HG02870 (cell line): ENCODE measurements at regions not wholly inside any gene's neighbourhood (a gene's known extent, or its start where the extent isn't known, plus 50 kb on each side); places are given as distances from the start of the nearest gene placed in this dataset.
"Not testable (repeated sequence)": the region's sequence is repeated elsewhere in the genome, so short reads cannot be mapped to it uniquely, and the experiment has no call there.

Source experiments
- ATAC-seq: cut with Tn5 transposase; IDR thresholded peaks from one replicate; pipeline ENCODE4 v1.9.1; 2021; ENCODE audit warnings: mild to moderate bottlenecking, moderate library complexity; ENCODE audit not compliant: unreplicated experiment

- no peak for ATAC-seq
Observed at GRCh38 chr1:5734996-5735395, 257.2 kb downstream of the NPHP4 start.

DNA sequence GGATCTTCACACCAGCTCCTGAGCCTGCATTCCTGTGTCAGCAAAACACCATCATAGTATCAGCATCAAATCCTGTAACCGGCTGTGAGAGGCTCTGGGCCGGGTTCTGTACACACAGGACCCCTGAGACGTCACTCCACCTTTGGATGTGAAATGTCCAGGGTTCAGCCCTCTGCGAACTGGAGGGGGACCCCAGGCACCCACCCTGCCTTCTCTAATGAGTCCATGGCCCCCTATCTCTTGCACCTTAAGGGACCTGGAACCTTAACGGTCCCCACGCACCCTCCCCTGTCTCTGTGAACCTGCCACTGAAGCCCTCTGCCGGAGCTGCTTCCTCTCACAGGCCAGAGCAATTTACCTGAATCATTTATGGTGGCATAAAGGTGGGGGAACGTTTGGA is 257.8 kb downstream of the NPHP4 start:
- ATAC-seq, result no peak

DNA sequence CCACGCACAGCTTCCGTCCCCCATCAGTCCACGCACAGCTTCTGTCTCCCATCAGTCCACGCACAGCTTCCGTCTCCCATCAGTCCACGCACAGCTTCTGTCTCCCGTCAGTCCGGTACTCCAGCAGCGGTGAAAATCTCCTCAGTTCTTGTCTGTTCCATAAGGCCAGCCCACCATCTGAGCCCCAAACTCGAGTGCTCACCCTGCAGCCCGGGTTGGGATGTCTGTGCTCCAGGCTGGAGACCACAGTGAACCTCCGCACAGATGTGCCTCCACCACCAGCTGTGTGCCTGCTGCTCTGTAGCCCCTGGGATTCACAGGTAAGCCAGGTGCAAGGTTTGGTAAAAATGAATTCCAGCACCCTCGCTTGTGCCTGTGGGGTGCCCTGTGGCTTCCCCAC is 258.6 kb downstream of the NPHP4 start:
- no peak for ATAC-seq

GRCh38 chr1:5731110-5731423 is 261.2 kb downstream of the NPHP4 start:
- ATAC-seq, result no peak

GRCh38 chr1:5730272-5731109 is 261.7 kb downstream of the NPHP4 start:
- ATAC-seq, result no peak

- no peak for ATAC-seq
Observed at GRCh38 chr1:5729636-5730145, 262.5 kb downstream of the NPHP4 start.

- ATAC-seq, result no peak
Observed at GRCh38 chr1:5728663-5729355, 263.4 kb downstream of the NPHP4 start.

DNA sequence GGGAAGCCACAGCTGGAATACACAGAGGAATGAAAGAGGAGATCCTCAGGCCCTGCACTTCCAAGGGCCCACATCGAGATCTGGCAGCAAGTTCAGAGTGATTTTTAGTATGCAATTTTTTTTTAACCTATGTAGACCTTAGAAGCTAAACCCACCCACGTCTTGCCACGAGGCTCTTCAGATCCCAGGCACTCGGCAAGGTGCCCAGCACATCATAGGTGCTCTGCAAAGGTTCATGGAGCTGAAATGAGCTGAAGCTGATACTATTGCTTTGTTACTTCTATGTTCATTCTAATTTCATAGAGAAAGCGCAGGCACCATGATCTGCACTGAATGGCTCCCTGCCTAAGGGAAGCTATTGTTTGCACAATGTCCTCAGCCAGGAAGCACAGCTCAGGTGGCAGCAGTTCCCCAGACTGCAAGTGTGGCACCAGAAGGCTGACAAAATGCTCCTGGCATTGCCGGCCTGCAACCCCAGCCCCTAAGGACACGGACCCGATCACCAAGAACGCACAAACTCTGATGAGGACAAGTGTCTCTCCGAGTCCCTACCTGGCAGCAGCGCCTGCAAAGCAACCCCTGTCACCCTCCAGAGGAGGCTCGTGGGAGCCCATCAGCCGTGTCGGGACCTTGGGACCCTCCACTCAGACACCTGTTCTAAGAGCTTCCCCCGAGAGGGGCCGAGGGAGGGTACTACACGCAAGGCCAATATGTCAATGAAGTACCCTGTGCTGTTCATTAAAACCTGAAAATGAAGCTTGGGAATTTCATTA is 264.2 kb downstream of the NPHP4 start:
- no peak for ATAC-seq

GRCh38 chr1:5727191-5727590 is 265.0 kb downstream of the NPHP4 start:
- no peak for ATAC-seq

GRCh38 chr1:5726586-5727184 is 265.5 kb downstream of the NPHP4 start:
- not testable (repeated sequence) for ATAC-seq

GRCh38 chr1:5725855-5726585 is 266.2 kb downstream of the NPHP4 start:
- no peak for ATAC-seq

DNA sequence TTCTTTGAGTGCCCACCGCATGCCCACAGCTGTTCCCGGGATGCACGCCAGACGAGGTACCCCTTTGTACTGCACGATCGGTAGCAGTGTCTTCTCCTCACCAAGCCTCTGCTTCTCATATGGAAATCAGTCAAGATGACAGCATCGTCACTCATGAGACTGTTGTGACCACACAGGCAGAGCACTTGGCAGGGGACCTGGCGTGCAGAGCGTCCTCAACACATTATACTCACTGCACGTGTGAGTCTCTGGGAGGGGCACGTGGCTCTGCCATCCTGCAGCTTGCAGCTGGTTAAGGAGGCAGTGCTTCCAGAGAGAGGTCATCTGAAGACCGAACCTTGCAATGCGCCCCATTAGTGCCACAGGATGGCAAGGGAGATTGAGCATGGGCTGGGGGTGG is 266.8 kb downstream of the NPHP4 start:
- ATAC-seq, result no peak

DNA sequence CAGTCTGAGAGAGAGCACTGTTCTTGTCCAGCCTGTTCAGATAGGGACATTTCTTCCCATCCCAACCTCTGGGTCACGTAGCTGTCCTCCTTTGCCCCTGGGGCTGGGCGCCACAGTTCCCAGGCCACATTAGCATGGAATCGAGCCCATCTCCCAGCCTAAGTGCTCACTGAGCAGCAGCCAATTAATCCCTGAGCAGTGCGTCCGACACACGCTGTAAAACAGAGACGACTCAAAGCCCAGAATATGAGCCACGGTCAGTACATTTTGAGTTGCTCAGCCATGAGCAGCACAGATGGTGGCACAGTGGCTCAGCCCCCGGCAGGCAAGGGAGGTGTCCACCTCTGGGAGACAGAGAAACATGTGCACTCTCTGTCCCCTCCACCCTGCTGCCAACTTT is 267.4 kb downstream of the NPHP4 start:
- ATAC-seq, result no peak

DNA sequence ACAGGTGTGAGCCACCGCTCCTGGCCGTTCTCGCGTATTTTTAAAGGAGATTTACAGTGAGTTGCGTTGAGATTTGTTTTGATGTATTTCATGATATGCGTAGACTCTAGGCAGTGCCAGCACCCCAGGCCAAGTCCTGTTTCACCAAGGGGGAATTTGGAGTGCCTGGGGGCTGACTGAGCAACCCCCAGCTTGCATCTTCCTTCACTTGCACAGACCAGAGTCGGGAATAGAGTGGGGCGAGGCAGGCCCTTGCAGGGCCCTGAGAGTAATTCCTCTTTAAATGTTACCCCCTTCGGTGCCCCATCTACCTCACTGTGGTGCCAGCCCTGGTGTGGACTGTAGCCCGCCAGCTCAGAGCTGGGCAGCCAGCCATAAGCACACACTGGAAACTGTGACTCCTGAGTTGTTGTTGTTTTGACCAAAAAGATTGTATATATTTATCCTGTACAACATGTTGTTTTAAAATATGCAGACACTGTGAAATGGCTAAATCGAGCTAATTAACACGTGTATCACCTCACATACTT is 269.5 kb downstream of the NPHP4 start:
- no peak for ATAC-seq

- ATAC-seq, result no peak
Observed at GRCh38 chr1:5721634-5722215, 270.5 kb downstream of the NPHP4 start.

DNA sequence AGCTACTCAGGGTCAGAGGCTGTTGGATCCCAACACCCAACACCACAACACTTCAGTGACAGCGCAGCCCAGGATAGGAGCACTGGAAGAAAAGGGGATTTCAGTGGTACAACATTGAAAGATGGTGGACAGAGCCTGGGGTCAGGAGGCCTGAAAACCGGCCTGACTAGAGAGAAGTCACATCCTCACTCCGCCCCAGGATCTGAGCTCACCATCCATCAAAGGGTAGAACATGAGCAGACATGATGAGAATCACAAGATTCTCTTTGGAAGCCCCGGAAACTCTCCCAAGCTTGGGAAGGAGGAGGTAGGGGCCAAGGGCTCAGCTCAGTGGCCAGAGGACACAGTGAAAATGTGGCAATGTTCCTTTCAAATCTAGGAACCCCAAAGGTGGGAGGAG is 271.3 kb downstream of the NPHP4 start:
- no peak for ATAC-seq

- ATAC-seq, result no peak
Observed at GRCh38 chr1:5720484-5720883, 271.7 kb downstream of the NPHP4 start.

GRCh38 chr1:5720045-5720444 is 272.2 kb downstream of the NPHP4 start:
- ATAC-seq, result no peak

GRCh38 chr1:5718831-5719632 is 273.2 kb downstream of the NPHP4 start:
- no peak for ATAC-seq
